ENCODE measurements at regions not wholly inside any gene's neighbourhood (a gene's known extent, or its start where the extent isn't known, plus 50 kb on each side); places are given as distances from the start of the nearest gene placed in this dataset.

- CTCF ChIA-PET (ENCODE audit: unreplicated experiment), result no interaction called here
- H3K9me2 ChIP-seq (ENCODE audit: insufficient read depth, low read length), result no peaks in the 10 kb centered on the region
Observed at GRCh38 chr1:79839882-79840281, 833.4 kb upstream of the ADGRL4 start.

GRCh38 chr1:79827446-79827845, 820.9 kb upstream of the ADGRL4 start:
- Histone ChIP-seq H4K20me1 (ENCODE audit: insufficient read depth, low read length) (no peaks in the 10 kb centered on the region), H3K36me3 (ENCODE audit: insufficient read depth, low read length) (no peaks in the 10 kb centered on the region), H3K4me1 (ENCODE audit: insufficient read depth, low read length, poor library complexity, severe bottlenecking) (no peaks in the 10 kb centered on the region), H3K4me2 (ENCODE audit: low read length) (no peak overlapping the region), H3K9me2 (ENCODE audit: insufficient read depth, low read length) (no peaks in the 10 kb centered on the region), H3K27ac (ENCODE audit: low read depth, low read length, poor library complexity, severe bottlenecking) (no peak overlapping the region), H3K4me3 (ENCODE audit: low read depth, low read length, poor library complexity, severe bottlenecking) (no peak overlapping the region), H2AFZ (ENCODE audit: low read length) (peak overlapping the region; percentile 31), H3K9me3 (ENCODE audit: low read length) (no peaks in the 10 kb centered on the region), H3K79me2 (ENCODE audit: insufficient read depth, low read depth, low read length) (no peaks in the 10 kb centered on the region)
- DNase-seq (ENCODE audit: low spot score), result no peak
- no peak for TF ChIP-seq CTCF (conservative IDR thresholded peaks at IDR 0.05; ENCODE audit: low read length)
- ChIA-PET CTCF (ENCODE audit: unreplicated experiment) (no interaction called here), POLR2A (interaction anchor here (0.7 to 1.2 kb wide), 3 partner anchors 10 to 318 kb away, joined by 3 read pairs; no protein-coding TSS in a partner anchor)
- no TSS peak for BruUV-seq (replicated peaks)
- intact Hi-C loops (cut with micrococcal nuclease; ENCODE audit: unreplicated experiment), result no loop called here

More at GRCh38 chr1:79839882-79840281, 833.4 kb upstream of the ADGRL4 start:
- no peak overlapping the region for H2AFZ ChIP-seq (ENCODE audit: low read length)
- DNase-seq (ENCODE audit: low spot score), result no peak
- intact Hi-C loops (cut with micrococcal nuclease; ENCODE audit: unreplicated experiment), result no loop called here
- H3K4me1 ChIP-seq (ENCODE audit: insufficient read depth, low read length, poor library complexity, severe bottlenecking), result no peaks in the 10 kb centered on the region
- no peak for TF ChIP-seq CTCF (conservative IDR thresholded peaks at IDR 0.05; ENCODE audit: low read length)
- TF ChIP-seq EZH2phosphoT487 (IDR thresholded peaks at IDR 0.05; ENCODE audit: borderline replicate concordance, low read depth, low read length), result no peak
- no peaks in the 10 kb centered on the region for H3K79me2 ChIP-seq (ENCODE audit: insufficient read depth, low read depth, low read length)
- no peak overlapping the region for H3K4me3 ChIP-seq (ENCODE audit: low read depth, low read length, poor library complexity, severe bottlenecking)
- no peak overlapping the region for H3K4me2 ChIP-seq (ENCODE audit: low read length)
- POLR2A ChIA-PET, result interaction anchor here (0.6 kb wide), 2 partner anchors 63 to 85 kb away, joined by 3 to 4 read pairs; no protein-coding TSS in a partner anchor
- BruUV-seq (replicated peaks), result no TSS peak
- H4K20me1 ChIP-seq (ENCODE audit: insufficient read depth, low read length), result no peaks in the 10 kb centered on the region
- no peaks in the 10 kb centered on the region for H3K9me3 ChIP-seq (ENCODE audit: low read length)
- H3K27ac ChIP-seq (ENCODE audit: low read depth, low read length, poor library complexity, severe bottlenecking), result no peak overlapping the region
- no peaks in the 10 kb centered on the region for H3K36me3 ChIP-seq (ENCODE audit: insufficient read depth, low read length)

GRCh38 chr1:79825551-79825950, 819.0 kb upstream of the ADGRL4 start:
- H3K4me1 ChIP-seq (ENCODE audit: insufficient read depth, low read length, poor library complexity, severe bottlenecking), result no peaks in the 10 kb centered on the region
- POLR2A ChIA-PET, result no interaction called here
- 0 out of 2 replicates have a peak overlapping the region, but pooled peaks have one; percentile 21 for H2AFZ ChIP-seq (ENCODE audit: low read length)
- no peaks in the 10 kb centered on the region for H3K36me3 ChIP-seq (ENCODE audit: insufficient read depth, low read length)
- no peak overlapping the region for H3K27ac ChIP-seq (ENCODE audit: low read depth, low read length, poor library complexity, severe bottlenecking)
- H3K9me2 ChIP-seq (ENCODE audit: insufficient read depth, low read length), result no peaks in the 10 kb centered on the region
- no peak overlapping the region for H3K4me2 ChIP-seq (ENCODE audit: low read length)
- no peak for DNase-seq (ENCODE audit: low spot score)
- H4K20me1 ChIP-seq (ENCODE audit: insufficient read depth, low read length), result no peaks in the 10 kb centered on the region
- no TSS peak for BruUV-seq (replicated peaks)
- CTCF ChIA-PET (ENCODE audit: unreplicated experiment), result no interaction called here
- H3K9me3 ChIP-seq (ENCODE audit: low read length), result no peaks in the 10 kb centered on the region
- TF ChIP-seq CTCF (conservative IDR thresholded peaks at IDR 0.05; ENCODE audit: low read length) (no peak), EZH2phosphoT487 (IDR thresholded peaks at IDR 0.05; ENCODE audit: borderline replicate concordance, low read depth, low read length) (no peak)
- intact Hi-C loops (cut with micrococcal nuclease; ENCODE audit: unreplicated experiment), result no loop called here
- H3K4me3 ChIP-seq (ENCODE audit: low read depth, low read length, poor library complexity, severe bottlenecking), result no peak overlapping the region
- no peaks in the 10 kb centered on the region for H3K79me2 ChIP-seq (ENCODE audit: insufficient read depth, low read depth, low read length)
